ENCODE measurements at regions not wholly inside any gene's neighbourhood (a gene's known extent, or its start where the extent isn't known, plus 50 kb on each side); places are given as distances from the start of the nearest gene placed in this dataset.

GRCh38 chr5:103358305-103358995 is 99.9 kb downstream of the MACIR start:
- no peaks in the 10 kb centered on the region for H3K4me1 ChIP-seq (ENCODE audit: control insufficient read depth, insufficient read depth, low read length)
- TF ChIP-seq REST (IDR thresholded peaks at IDR 0.05; ENCODE audit: insufficient read depth in 1 of 2, low read depth in 2 of 2, low read length in 1 of 2) = no peak
- H3K4me3 ChIP-seq (ENCODE audit: low read depth in 2 of 2, low read length in 2 of 2) = no peak overlapping the region
- ChIA-PET POLR2A (no interaction called here), CTCF (no interaction called here)
- no peaks in the 10 kb centered on the region for H3K27me3 ChIP-seq (ENCODE audit: control insufficient read depth, insufficient read depth, low read length)
- no peak overlapping the region for H3K27ac ChIP-seq (ENCODE audit: low read length)
- DNase-seq (ENCODE audit: low read depth, low spot score) (no peak), ATAC-seq (no peak)
- H3K36me3 ChIP-seq (ENCODE audit: control insufficient read depth, insufficient read depth, low read length) = no peaks in the 10 kb centered on the region
- H3K9me3 ChIP-seq (ENCODE audit: control insufficient read depth, insufficient read depth, low read depth, low read length) = no peaks in the 10 kb centered on the region
- intact Hi-C loops (cut with micrococcal nuclease; ENCODE audit: unreplicated experiment) = no loop called here
- in situ Hi-C loops (cut with HindIII; ENCODE audit: low pct_unique_long_range_greater_than_20kb, low sequenced_read_pairs) = no loop called here
- BruUV-seq (replicated peaks) = no TSS peak

GRCh38 chr5:103357636-103358035 is 99.1 kb downstream of the MACIR start:
- Histone ChIP-seq H3K36me3 (ENCODE audit: control insufficient read depth, insufficient read depth, low read length) (no peaks in the 10 kb centered on the region), H3K9me3 (ENCODE audit: control insufficient read depth, insufficient read depth, low read depth, low read length) (no peaks in the 10 kb centered on the region), H3K4me1 (ENCODE audit: control insufficient read depth, insufficient read depth, low read length) (no peaks in the 10 kb centered on the region), H3K27me3 (ENCODE audit: control insufficient read depth, insufficient read depth, low read length) (no peaks in the 10 kb centered on the region), H3K4me3 (ENCODE audit: low read depth in 2 of 2, low read length in 2 of 2) (no peak overlapping the region), H3K27ac (ENCODE audit: low read length) (no peak overlapping the region)
- TF ChIP-seq POLR2AphosphoS5 (IDR thresholded peaks at IDR 0.05; ENCODE audit: low read depth, low read length) (no peak), TCF7L2 (IDR thresholded peaks at IDR 0.05; ENCODE audit: low read depth, low read length) (no peak), REST (IDR thresholded peaks at IDR 0.05; ENCODE audit: insufficient read depth in 1 of 2, low read depth in 2 of 2, low read length in 1 of 2) (no peak)
- CTCF ChIA-PET = no interaction called here
- intact Hi-C loops (cut with micrococcal nuclease; ENCODE audit: unreplicated experiment) (no loop called here), in situ Hi-C loops (cut with HindIII; ENCODE audit: low pct_unique_long_range_greater_than_20kb, low sequenced_read_pairs) (no loop called here)
- ATAC-seq = no peak
- no peak for DNase-seq (ENCODE audit: low read depth, low spot score)
- POLR2A ChIA-PET = no interaction called here
- no TSS peak for BruUV-seq (replicated peaks)

GRCh38 chr5:103356350-103357091 is 98.0 kb downstream of the MACIR start:
- intact Hi-C loops (cut with micrococcal nuclease; ENCODE audit: unreplicated experiment) = no loop called here
- H3K4me3 ChIP-seq (ENCODE audit: low read depth in 2 of 2, low read length in 2 of 2) = no peak overlapping the region
- CTCF ChIA-PET = interaction anchor here (0.7 kb wide), 1 partner anchor 41 kb away, joined by 5 read pairs; no protein-coding TSS in a partner anchor

More at GRCh38 chr5:103356350-103357091, 98.0 kb downstream of the MACIR start:
- TF ChIP-seq TCF7L2 (IDR thresholded peaks at IDR 0.05; ENCODE audit: low read depth, low read length) (no peak), CTCF (IDR thresholded peaks at IDR 0.05) (no peak), REST (IDR thresholded peaks at IDR 0.05; ENCODE audit: insufficient read depth in 1 of 2, low read depth in 2 of 2, low read length in 1 of 2) (no peak), SIN3A (IDR thresholded peaks at IDR 0.05; ENCODE audit: borderline replicate concordance, insufficient read depth, low read depth, low read length) (no peak), POLR2AphosphoS5 (IDR thresholded peaks at IDR 0.05; ENCODE audit: low read depth, low read length) (no peak)
- Histone ChIP-seq H3K4me1 (ENCODE audit: control insufficient read depth, insufficient read depth, low read length) (no peaks in the 10 kb centered on the region), H3K27me3 (ENCODE audit: control insufficient read depth, insufficient read depth, low read length) (no peaks in the 10 kb centered on the region), H3K27ac (ENCODE audit: low read length) (no peak overlapping the region), H3K36me3 (ENCODE audit: control insufficient read depth, insufficient read depth, low read length) (no peaks in the 10 kb centered on the region), H3K9me3 (ENCODE audit: control insufficient read depth, insufficient read depth, low read depth, low read length) (no peaks in the 10 kb centered on the region)
- in situ Hi-C loops (cut with HindIII; ENCODE audit: low pct_unique_long_range_greater_than_20kb, low sequenced_read_pairs) = no loop called here
- DNase-seq (ENCODE audit: low read depth, low spot score) (no peak), ATAC-seq (no peak)
- no TSS peak for BruUV-seq (replicated peaks)
- POLR2A ChIA-PET = no interaction called here

Data from Panc1 (cell line).